ENCODE measurements at regions not wholly inside any gene's neighbourhood (a gene's known extent, or its start where the extent isn't known, plus 50 kb on each side); places are given as distances from the start of the nearest gene placed in this dataset.

DNA sequence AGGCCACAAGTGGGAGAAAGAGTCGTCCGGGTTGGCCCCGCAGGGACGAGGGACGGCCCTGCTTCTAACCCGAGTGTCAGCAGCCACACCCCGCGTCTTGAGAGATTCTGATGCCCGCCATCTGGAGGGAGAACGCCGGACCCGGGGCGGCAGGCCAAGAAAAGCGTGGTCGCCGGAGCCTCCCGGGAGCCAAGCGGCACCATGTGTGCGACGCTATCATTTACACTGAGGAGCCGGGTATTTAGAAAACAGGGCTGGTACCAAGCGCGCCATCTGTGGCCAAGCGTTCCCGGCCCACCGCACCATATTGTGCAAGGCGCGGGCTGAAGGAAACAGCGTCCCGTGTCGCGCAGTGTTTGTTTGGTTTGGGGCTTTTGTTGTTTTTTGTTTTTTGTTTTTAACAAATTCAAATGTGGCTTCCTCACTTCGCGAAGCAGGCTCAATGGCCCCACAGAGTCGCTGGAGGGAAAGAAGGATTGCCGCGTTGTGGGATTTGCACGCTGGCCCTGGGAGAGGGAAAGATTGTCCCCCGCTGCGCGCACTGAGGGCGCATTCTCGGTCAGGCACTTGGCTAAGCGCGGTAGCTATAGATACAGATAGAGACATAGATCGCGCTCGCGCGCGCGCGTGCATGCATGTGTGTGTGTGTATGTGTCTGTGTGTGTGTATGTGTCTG is 153.8 kb downstream of the BCL11B start:
- TF ChIP-seq, protein P1, sequence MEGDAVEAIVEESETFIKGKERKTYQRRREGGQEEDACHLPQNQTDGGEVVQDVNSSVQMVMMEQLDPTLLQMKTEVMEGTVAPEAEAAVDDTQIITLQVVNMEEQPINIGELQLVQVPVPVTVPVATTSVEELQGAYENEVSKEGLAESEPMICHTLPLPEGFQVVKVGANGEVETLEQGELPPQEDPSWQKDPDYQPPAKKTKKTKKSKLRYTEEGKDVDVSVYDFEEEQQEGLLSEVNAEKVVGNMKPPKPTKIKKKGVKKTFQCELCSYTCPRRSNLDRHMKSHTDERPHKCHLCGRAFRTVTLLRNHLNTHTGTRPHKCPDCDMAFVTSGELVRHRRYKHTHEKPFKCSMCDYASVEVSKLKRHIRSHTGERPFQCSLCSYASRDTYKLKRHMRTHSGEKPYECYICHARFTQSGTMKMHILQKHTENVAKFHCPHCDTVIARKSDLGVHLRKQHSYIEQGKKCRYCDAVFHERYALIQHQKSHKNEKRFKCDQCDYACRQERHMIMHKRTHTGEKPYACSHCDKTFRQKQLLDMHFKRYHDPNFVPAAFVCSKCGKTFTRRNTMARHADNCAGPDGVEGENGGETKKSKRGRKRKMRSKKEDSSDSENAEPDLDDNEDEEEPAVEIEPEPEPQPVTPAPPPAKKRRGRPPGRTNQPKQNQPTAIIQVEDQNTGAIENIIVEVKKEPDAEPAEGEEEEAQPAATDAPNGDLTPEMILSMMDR (conservative IDR thresholded peaks at IDR 0.05): no peak
- TF ChIP-seq ZFX (IDR thresholded peaks at IDR 0.05): no peak
